OCI-LY3 (cell line): ENCODE measurements at regions not wholly inside any gene's neighbourhood (a gene's known extent, or its start where the extent isn't known, plus 50 kb on each side); places are given as distances from the start of the nearest gene placed in this dataset.
"Not testable (repeated sequence)": the region's sequence is repeated elsewhere in the genome, so short reads cannot be mapped to it uniquely, and the experiment has no call there.

Experiments
- H2AFZ ChIP-seq: fragments of 200-600, 300-600 bp; shearing (Covaris generic); 2 replicates; pipeline ENCODE4 v1.6.0; 2014; ENCODE audit warnings: antibody characterized with exemption, low read depth, low read length
- H3K27ac ChIP-seq: fragments of 200-600, 300-600 bp; sonication (generic); 2 replicates; pipeline ENCODE4 v1.5.1; 2014; ENCODE audit warnings: mild to moderate bottlenecking, low read length, moderate library complexity, mixed read lengths
- H3K27me3 ChIP-seq: fragments of 200-600, 300-600 bp; sonication (generic); 2 replicates; pipeline ENCODE4 v1.6.1; 2014; ENCODE audit warnings: low read depth, low read length, mixed read lengths
- H3K36me3 ChIP-seq: fragments of 200-600, 300-600 bp; sonication (generic); replicated peaks from 2 replicates; pipeline ENCODE3; 2014; ENCODE audit warnings: low read depth, low read length, mixed read lengths
- H3K4me1 ChIP-seq: fragments of 300-600, 200-600 bp; sonication (generic); 2 replicates; pipeline ENCODE4 v1.6.1; 2014; ENCODE audit warnings: low read length, mixed read lengths
- H3K4me2 ChIP-seq: fragments of 200-600, 300-600 bp; sonication (generic); 2 replicates; pipeline ENCODE4 v1.6.1; 2014; ENCODE audit warnings: low read length, mixed read lengths
- H3K4me3 ChIP-seq: fragments of 300-600, 200-600 bp; sonication (generic); 2 replicates; pipeline ENCODE4 v1.5.1; 2014; ENCODE audit warnings: antibody characterized with exemption, mild to moderate bottlenecking, low read length, moderate library complexity
- H3K79me2 ChIP-seq: fragments of 300-600, 200-600 bp; shearing (Covaris generic); 2 replicates; pipeline ENCODE4 v1.6.1; 2014; ENCODE audit warnings: mild to moderate bottlenecking, low read length, mixed read lengths
- H3K9ac ChIP-seq: fragments of 300-600, 200-600 bp; shearing (Covaris generic); 2 replicates; pipeline ENCODE4 v1.6.0; 2014; ENCODE audit warnings: mild to moderate bottlenecking, low read length, moderate library complexity
- H3K9me3 ChIP-seq: fragments of 200-600, 300-600 bp; shearing (Covaris generic); 2 replicates; pipeline ENCODE4 v1.6.1; 2014; ENCODE audit warnings: low read length, mixed read lengths; ENCODE audit not compliant: insufficient read depth
- H4K20me1 ChIP-seq: fragments of 200-600, 300-600 bp; sonication (generic); 2 replicates; pipeline ENCODE4 v1.6.1; 2016; ENCODE audit warnings: low read length, mixed read lengths; ENCODE audit not compliant: insufficient read depth
- CTCF ChIP-seq: fragments of 200-600, 300-600 bp; sonication (generic); IDR thresholded peaks from 2 replicates; pipeline ENCODE4 v1.5.1; 2014; ENCODE audit warnings: antibody characterized with exemption, low read length, low read depth
- EZH2phosphoT487 ChIP-seq: fragments of 200-600 bp; shearing (Covaris generic); IDR thresholded peaks from 2 replicates; pipeline ENCODE4 v1.6.1; 2018; ENCODE audit warnings: antibody characterized with exemption, mixed run types, low read depth

- H3K79me2 ChIP-seq: no peaks in the 10 kb centered on the region
- H3K9me3 ChIP-seq: no peaks in the 10 kb centered on the region
- TF ChIP-seq CTCF (no peak), EZH2phosphoT487 (no peak)
- H3K36me3 ChIP-seq: no peaks in the 10 kb centered on the region
- no peak overlapping the region for H2AFZ ChIP-seq
- H3K9ac ChIP-seq: no peak overlapping the region
- H4K20me1 ChIP-seq: no peaks in the 10 kb centered on the region
- no peak overlapping the region for H3K27ac ChIP-seq
- no peak overlapping the region for H3K4me3 ChIP-seq
- no peak overlapping the region for H3K4me2 ChIP-seq
- H3K27me3 ChIP-seq: no peaks in the 10 kb centered on the region
- no peaks in the 10 kb centered on the region for H3K4me1 ChIP-seq
Measured at GRCh38 chr2:144982481-144982880, 462.6 kb upstream of the ZEB2 start.

GRCh38 chr2:144975881-144976280 is 456.0 kb upstream of the ZEB2 start:
- Histone ChIP-seq H3K4me1 (no peaks in the 10 kb centered on the region), H3K36me3 (no peaks in the 10 kb centered on the region), H3K27me3 (no peaks in the 10 kb centered on the region), H3K79me2 (no peaks in the 10 kb centered on the region), H3K27ac (no peak overlapping the region), H3K4me3 (no peak overlapping the region), H3K9me3 (no peaks in the 10 kb centered on the region), H3K4me2 (no peak overlapping the region), H2AFZ (no peak overlapping the region), H4K20me1 (no peaks in the 10 kb centered on the region), H3K9ac (no peak overlapping the region)
- TF ChIP-seq CTCF (no peak), EZH2phosphoT487 (no peak)

- H3K36me3 ChIP-seq: no peaks in the 10 kb centered on the region
- H3K79me2 ChIP-seq: no peaks in the 10 kb centered on the region
- no peaks in the 10 kb centered on the region for H4K20me1 ChIP-seq
- no peak overlapping the region for H3K27ac ChIP-seq
- no peak overlapping the region for H3K4me3 ChIP-seq
- no peak overlapping the region for H3K9ac ChIP-seq
- no peaks in the 10 kb centered on the region for H3K27me3 ChIP-seq
- no peaks in the 10 kb centered on the region for H3K9me3 ChIP-seq
- H3K4me1 ChIP-seq: no peaks in the 10 kb centered on the region
- TF ChIP-seq EZH2phosphoT487: no peak
- no peak for TF ChIP-seq CTCF
- no peak overlapping the region for H3K4me2 ChIP-seq
- no peak overlapping the region for H2AFZ ChIP-seq
Measured at GRCh38 chr2:144972676-144973075, 452.8 kb upstream of the ZEB2 start.

- no peak overlapping the region for H3K4me2 ChIP-seq
- H3K36me3 ChIP-seq: no peaks in the 10 kb centered on the region
- H3K9me3 ChIP-seq: no peaks in the 10 kb centered on the region
- no peaks in the 10 kb centered on the region for H3K4me1 ChIP-seq
- H3K27ac ChIP-seq: no peak overlapping the region
- TF ChIP-seq EZH2phosphoT487 (no peak), CTCF (no peak)
- H3K27me3 ChIP-seq: no peaks in the 10 kb centered on the region
- no peak overlapping the region for H3K9ac ChIP-seq
- H4K20me1 ChIP-seq: no peaks in the 10 kb centered on the region
- no peaks in the 10 kb centered on the region for H3K79me2 ChIP-seq
- H2AFZ ChIP-seq: no peak overlapping the region
- H3K4me3 ChIP-seq: no peak overlapping the region
Measured at GRCh38 chr2:144971786-144972335, 451.9 kb upstream of the ZEB2 start.

GRCh38 chr2:144970410-144970809 is 450.5 kb upstream of the ZEB2 start:
- H3K4me3 ChIP-seq, H2AFZ ChIP-seq, H3K27me3 ChIP-seq, H3K79me2 ChIP-seq, H4K20me1 ChIP-seq, H3K4me1 ChIP-seq, H3K4me2 ChIP-seq, H3K36me3 ChIP-seq, H3K27ac ChIP-seq, H3K9ac ChIP-seq, H3K9me3 ChIP-seq: not testable (repeated sequence)

GRCh38 chr2:144969564-144969963 is 449.6 kb upstream of the ZEB2 start:
- not testable (repeated sequence) for H3K27me3 ChIP-seq, H3K36me3 ChIP-seq, H3K9ac ChIP-seq, H4K20me1 ChIP-seq, H3K4me2 ChIP-seq, H3K27ac ChIP-seq, H3K79me2 ChIP-seq, H2AFZ ChIP-seq, H3K4me1 ChIP-seq, H3K4me3 ChIP-seq, H3K9me3 ChIP-seq
